ENCODE measurements at regions not wholly inside any gene's neighbourhood (a gene's known extent, or its start where the extent isn't known, plus 50 kb on each side); places are given as distances from the start of the nearest gene placed in this dataset.

GRCh38 chr10:33520223-33520622 is 185.8 kb upstream of the NRP1 start:
- no TSS peak for BruUV-seq (replicated peaks)
- Mint-ChIP-seq H3K4me1 (ENCODE audit: low read depth, unreplicated experiment) (peaks cover 7% of the 10 kb centered on the region), H3K36me3 (ENCODE audit: insufficient read depth, unreplicated experiment) (no peaks in the 10 kb centered on the region), H3K4me3 (ENCODE audit: unreplicated experiment) (no peak overlapping the region), H3K27me3 (ENCODE audit: insufficient read depth, unreplicated experiment) (no peaks in the 10 kb centered on the region), H3K9me3 (ENCODE audit: unreplicated experiment) (no peaks in the 10 kb centered on the region), H3K27ac (ENCODE audit: unreplicated experiment) (no peak overlapping the region)
- Histone ChIP-seq H3K4me1 (peaks cover 8% of the 10 kb centered on the region; the same call in 1 of the 2 replicates), H3K4me3 (ENCODE audit: low read depth, low read length) (no peak overlapping the region), H3K27me3 (replicated peaks; ENCODE audit: control insufficient read depth, insufficient read depth, low read length) (no peaks in the 10 kb centered on the region), H3K9me3 (no peaks in the 10 kb centered on the region), H3K36me3 (ENCODE audit: control insufficient read depth, insufficient read depth, low read length) (no peaks in the 10 kb centered on the region)
- TF ChIP-seq, protein P1, sequence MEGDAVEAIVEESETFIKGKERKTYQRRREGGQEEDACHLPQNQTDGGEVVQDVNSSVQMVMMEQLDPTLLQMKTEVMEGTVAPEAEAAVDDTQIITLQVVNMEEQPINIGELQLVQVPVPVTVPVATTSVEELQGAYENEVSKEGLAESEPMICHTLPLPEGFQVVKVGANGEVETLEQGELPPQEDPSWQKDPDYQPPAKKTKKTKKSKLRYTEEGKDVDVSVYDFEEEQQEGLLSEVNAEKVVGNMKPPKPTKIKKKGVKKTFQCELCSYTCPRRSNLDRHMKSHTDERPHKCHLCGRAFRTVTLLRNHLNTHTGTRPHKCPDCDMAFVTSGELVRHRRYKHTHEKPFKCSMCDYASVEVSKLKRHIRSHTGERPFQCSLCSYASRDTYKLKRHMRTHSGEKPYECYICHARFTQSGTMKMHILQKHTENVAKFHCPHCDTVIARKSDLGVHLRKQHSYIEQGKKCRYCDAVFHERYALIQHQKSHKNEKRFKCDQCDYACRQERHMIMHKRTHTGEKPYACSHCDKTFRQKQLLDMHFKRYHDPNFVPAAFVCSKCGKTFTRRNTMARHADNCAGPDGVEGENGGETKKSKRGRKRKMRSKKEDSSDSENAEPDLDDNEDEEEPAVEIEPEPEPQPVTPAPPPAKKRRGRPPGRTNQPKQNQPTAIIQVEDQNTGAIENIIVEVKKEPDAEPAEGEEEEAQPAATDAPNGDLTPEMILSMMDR (IDR thresholded peaks at IDR 0.05; ENCODE audit: insufficient read depth in 1 of 2, low read depth in 1 of 2, low read length in 1 of 2, severe bottlenecking in 1 of 2, unreplicated experiment in 1 of 2): no peak
- intact Hi-C loops (cut with micrococcal nuclease; ENCODE audit: unreplicated experiment): no loop called here
- ChIA-PET CTCF (no interaction called here), POLR2A (no interaction called here)
- DNase-seq: no peak

GRCh38 chr10:33519130-33519860 is 184.8 kb upstream of the NRP1 start:
- Mint-ChIP-seq H3K4me1 (ENCODE audit: low read depth, unreplicated experiment) (peaks cover 7% of the 10 kb centered on the region), H3K9me3 (ENCODE audit: unreplicated experiment) (no peaks in the 10 kb centered on the region), H3K27me3 (ENCODE audit: insufficient read depth, unreplicated experiment) (no peaks in the 10 kb centered on the region), H3K36me3 (ENCODE audit: insufficient read depth, unreplicated experiment) (no peaks in the 10 kb centered on the region), H3K27ac (ENCODE audit: unreplicated experiment) (no peak overlapping the region), H3K4me3 (ENCODE audit: unreplicated experiment) (no peak overlapping the region)
- TF ChIP-seq, protein P1 (IDR thresholded peaks at IDR 0.05; ENCODE audit: insufficient read depth in 1 of 2, low read depth in 1 of 2, low read length in 1 of 2, severe bottlenecking in 1 of 2, unreplicated experiment in 1 of 2): no peak
- H3K36me3 ChIP-seq (ENCODE audit: control insufficient read depth, insufficient read depth, low read length): no peaks in the 10 kb centered on the region
- peaks cover 8% of the 10 kb centered on the region; the same call in 1 of the 2 replicates for H3K4me1 ChIP-seq
- H3K9me3 ChIP-seq: no peaks in the 10 kb centered on the region
- no peak overlapping the region for H3K4me3 ChIP-seq (ENCODE audit: low read depth, low read length)
- H3K27me3 ChIP-seq (replicated peaks; ENCODE audit: control insufficient read depth, insufficient read depth, low read length): no peaks in the 10 kb centered on the region
- ChIA-PET CTCF (no interaction called here), POLR2A (no interaction called here)
- DNase-seq: no peak
- BruUV-seq (replicated peaks): no TSS peak
- intact Hi-C loops (cut with micrococcal nuclease; ENCODE audit: unreplicated experiment): no loop called here

DNA sequence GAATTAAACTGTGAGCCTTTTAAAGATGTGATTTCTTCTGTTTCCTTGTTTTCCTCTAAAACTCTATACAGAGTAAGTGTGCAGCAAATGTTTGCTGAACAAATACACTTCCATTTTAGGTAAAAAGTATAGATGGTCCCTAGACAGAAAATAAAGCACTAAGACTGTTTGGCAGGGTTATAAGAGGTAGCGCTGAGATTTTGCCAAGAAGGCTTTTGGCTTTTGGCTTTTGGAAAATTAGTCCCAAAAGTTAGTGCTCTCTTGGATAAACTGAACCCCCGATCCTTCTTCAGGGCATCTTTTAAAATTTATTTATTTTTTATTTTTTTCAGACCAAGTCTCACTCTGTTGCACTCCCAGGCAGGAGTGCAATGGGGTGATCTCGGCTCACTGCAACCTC is 175.7 kb upstream of the NRP1 start:
- H3K4me1 Mint-ChIP-seq (ENCODE audit: low read depth, unreplicated experiment): peaks cover 22% of the 10 kb centered on the region
- H3K4me3 Mint-ChIP-seq (ENCODE audit: unreplicated experiment): peak overlapping the region; percentile 64
- Histone ChIP-seq H3K4me1 (peaks cover 38% of the 10 kb centered on the region), H3K36me3 (ENCODE audit: control insufficient read depth, insufficient read depth, low read length) (no peaks in the 10 kb centered on the region), H3K9me3 (no peaks in the 10 kb centered on the region), H3K27me3 (replicated peaks; ENCODE audit: control insufficient read depth, insufficient read depth, low read length) (no peaks in the 10 kb centered on the region), H3K4me3 (ENCODE audit: low read depth, low read length) (no peak overlapping the region)
- POLR2A ChIA-PET: no interaction called here
- peak overlapping the region; percentile 90 for H3K27ac Mint-ChIP-seq (ENCODE audit: unreplicated experiment)
- BruUV-seq (replicated peaks): no TSS peak
- intact Hi-C loops (cut with micrococcal nuclease; ENCODE audit: unreplicated experiment): no loop called here
- H3K9me3 Mint-ChIP-seq (ENCODE audit: unreplicated experiment): no peaks in the 10 kb centered on the region
- TF ChIP-seq, protein P1 (IDR thresholded peaks at IDR 0.05; ENCODE audit: insufficient read depth in 1 of 2, low read depth in 1 of 2, low read length in 1 of 2, severe bottlenecking in 1 of 2, unreplicated experiment in 1 of 2): no peak
- CTCF ChIA-PET: no interaction called here
- no peaks in the 10 kb centered on the region for H3K27me3 Mint-ChIP-seq (ENCODE audit: insufficient read depth, unreplicated experiment)
- no peak for DNase-seq
- H3K36me3 Mint-ChIP-seq (ENCODE audit: insufficient read depth, unreplicated experiment): no peaks in the 10 kb centered on the region

Data from Caco-2 (cell line).